Panc1 (cell line): ENCODE measurements at regions not wholly inside any gene's neighbourhood (a gene's known extent, or its start where the extent isn't known, plus 50 kb on each side); places are given as distances from the start of the nearest gene placed in this dataset.

Experiments
- ATAC-seq: fragments of 200-7000 bp; cut with Tn5 transposase; 2 replicates; pipeline ENCODE4 v1.9.1; 2020; ENCODE audit warnings: mild to moderate bottlenecking, moderate library complexity
- BruUV-seq: library from RNA; stranded (reverse); fragments of 400-500 nt; replicated peaks from 2 replicates; lab custom pipeline; 2021; lab: Mats Ljungman, UMichigan
- CTCF ChIA-PET: fragments of 300-600 bp; sonication (Branson Sonifier 250); formaldehyde crosslinking; loops from one replicate; lab custom pipeline; 2022; ENCODE audit warnings: antibody characterized with exemption; lab: Charles Lee
- POLR2A ChIA-PET: fragments of 300-600 bp; sonication (Branson Sonifier 250); formaldehyde crosslinking; loops from one replicate; lab custom pipeline; 2022; ENCODE audit warnings: antibody characterized with exemption; lab: Charles Lee
- DNase-seq: peaks from one replicate; pipeline ENCODE4 v3.0.0-alpha.2; 2010; ENCODE audit warnings: low read depth, low spot score
- H3K27ac ChIP-seq: 2 replicates; pipeline ENCODE4 v1.5.1; 2011; ENCODE audit warnings: mild to moderate bottlenecking, low read length, inconsistent platforms
- H3K27me3 ChIP-seq: fragments of 200-500 bp; sonication (Bioruptor generic); 2 replicates; pipeline ENCODE4 v1.6.0; 2014; ENCODE audit warnings: low read length, inconsistent platforms; ENCODE audit not compliant: control insufficient read depth, insufficient read depth
- H3K36me3 ChIP-seq: fragments of 200-500 bp; sonication (Bioruptor generic); 2 replicates; pipeline ENCODE4 v1.5.1; 2014; ENCODE audit warnings: inconsistent platforms, mild to moderate bottlenecking, low read length, moderate library complexity; ENCODE audit not compliant: control insufficient read depth, insufficient read depth
- H3K4me1 ChIP-seq: 2 replicates; pipeline ENCODE4 v1.5.1; 2011; ENCODE audit warnings: inconsistent platforms, mild to moderate bottlenecking, low read length, moderate library complexity; ENCODE audit not compliant: control insufficient read depth, insufficient read depth
- H3K4me3 ChIP-seq, 2 experiments: 2 replicates each; pipeline ENCODE4 v1.5.1; 2011 to 2012; ENCODE audit warnings: low read depth in 2 of 2, low read length in 2 of 2, mild to moderate bottlenecking in 2 of 2, inconsistent platforms in 1 of 2, moderate library complexity in 1 of 2
- H3K9me3 ChIP-seq: fragments of 200-500 bp; sonication (Bioruptor generic); 2 replicates; pipeline ENCODE4 v1.5.1; 2014; ENCODE audit warnings: low read depth, mild to moderate bottlenecking, inconsistent platforms, low read length, moderate library complexity; ENCODE audit not compliant: control insufficient read depth, insufficient read depth
- POLR2AphosphoS5 ChIP-seq: IDR thresholded peaks from 2 replicates; pipeline ENCODE4 v1.6.1; 2012; ENCODE audit warnings: mild to moderate bottlenecking, low read depth, low read length, moderate library complexity
- SIN3A ChIP-seq: IDR thresholded peaks from 2 replicates; pipeline ENCODE4 v1.6.1; 2012; ENCODE audit warnings: low read depth, mild to moderate bottlenecking, low read length, moderate library complexity, borderline replicate concordance; ENCODE audit not compliant: insufficient read depth
- TCF7L2 ChIP-seq: IDR thresholded peaks from 2 replicates; pipeline ENCODE4 v1.6.1; 2011; ENCODE audit warnings: mild to moderate bottlenecking, low read depth, low read length, inconsistent platforms
- in situ Hi-C: cut with HindIII; loops from 2 replicates; pipeline ENCODE4 v1.10.0; 2016; ENCODE audit warnings: low sequenced_read_pairs, low pct_unique_long_range_greater_than_20kb
- intact Hi-C: fragments of 100-400 bp; cut with micrococcal nuclease; formaldehyde crosslinking; loops from one replicate; pipeline ENCODE4 v1.10.0; 2022; ENCODE audit not compliant: unreplicated experiment
- TF ChIP-seq, protein P1 (sequence below), 2 experiments: IDR thresholded peaks; 2 replicates each; pipeline ENCODE4 v1.6.1; 2011 to 2012; ENCODE audit warnings: low read depth in 2 of 2, control low read depth in 1 of 2, low read length in 1 of 2, mild to moderate bottlenecking in 1 of 2, moderate library complexity in 1 of 2; ENCODE audit not compliant: insufficient read depth in 1 of 2
- TF ChIP-seq, protein P2 (sequence below): fragments of 450-650 bp; IDR thresholded peaks from 2 replicates; pipeline ENCODE4 v1.5.1; 2017; ENCODE audit warnings: mild to moderate bottlenecking

DNA sequence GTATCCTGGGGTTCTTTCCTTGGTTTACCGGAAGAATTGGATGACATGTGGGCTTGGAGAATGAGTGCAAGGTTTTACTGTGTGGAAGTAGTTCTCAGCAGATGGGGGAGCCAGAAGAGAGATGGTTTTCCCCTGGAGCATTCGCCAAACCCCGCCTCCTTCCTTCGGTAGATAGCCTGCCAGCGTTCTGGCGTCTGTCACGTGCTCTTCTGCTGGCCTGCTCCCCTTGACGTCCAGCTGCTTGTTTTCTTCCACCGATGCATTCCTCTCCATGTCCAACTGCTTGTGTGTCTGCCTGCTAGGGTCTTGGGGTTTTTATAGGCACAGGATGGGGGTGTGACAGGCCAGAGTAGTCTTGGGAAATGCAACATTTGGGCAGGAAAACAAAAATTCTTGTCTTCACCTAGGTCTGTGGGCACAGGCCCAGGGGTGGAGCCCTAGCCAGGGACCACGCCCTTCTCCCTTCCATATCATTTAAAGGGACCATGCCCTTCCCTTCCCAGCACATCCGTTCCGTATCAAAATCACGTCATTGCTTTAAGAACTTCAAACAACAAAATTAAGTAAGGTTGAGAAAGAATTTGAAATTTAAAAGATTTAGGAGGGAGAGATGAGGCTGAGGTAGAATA, 538.7 kb upstream of the SMIM31 start:
- ChIA-PET POLR2A (no interaction called here), CTCF (no interaction called here)
- intact Hi-C loops, result no loop called here
- no peak overlapping the region for H3K4me3 ChIP-seq
- ATAC-seq (no peak), DNase-seq (no peak)
- H3K9me3 ChIP-seq, result no peaks in the 10 kb centered on the region
- no TSS peak for BruUV-seq
- no peaks in the 10 kb centered on the region for H3K36me3 ChIP-seq
- H3K27ac ChIP-seq, result no peak overlapping the region
- H3K27me3 ChIP-seq, result no peaks in the 10 kb centered on the region
- TF ChIP-seq, protein P1, sequence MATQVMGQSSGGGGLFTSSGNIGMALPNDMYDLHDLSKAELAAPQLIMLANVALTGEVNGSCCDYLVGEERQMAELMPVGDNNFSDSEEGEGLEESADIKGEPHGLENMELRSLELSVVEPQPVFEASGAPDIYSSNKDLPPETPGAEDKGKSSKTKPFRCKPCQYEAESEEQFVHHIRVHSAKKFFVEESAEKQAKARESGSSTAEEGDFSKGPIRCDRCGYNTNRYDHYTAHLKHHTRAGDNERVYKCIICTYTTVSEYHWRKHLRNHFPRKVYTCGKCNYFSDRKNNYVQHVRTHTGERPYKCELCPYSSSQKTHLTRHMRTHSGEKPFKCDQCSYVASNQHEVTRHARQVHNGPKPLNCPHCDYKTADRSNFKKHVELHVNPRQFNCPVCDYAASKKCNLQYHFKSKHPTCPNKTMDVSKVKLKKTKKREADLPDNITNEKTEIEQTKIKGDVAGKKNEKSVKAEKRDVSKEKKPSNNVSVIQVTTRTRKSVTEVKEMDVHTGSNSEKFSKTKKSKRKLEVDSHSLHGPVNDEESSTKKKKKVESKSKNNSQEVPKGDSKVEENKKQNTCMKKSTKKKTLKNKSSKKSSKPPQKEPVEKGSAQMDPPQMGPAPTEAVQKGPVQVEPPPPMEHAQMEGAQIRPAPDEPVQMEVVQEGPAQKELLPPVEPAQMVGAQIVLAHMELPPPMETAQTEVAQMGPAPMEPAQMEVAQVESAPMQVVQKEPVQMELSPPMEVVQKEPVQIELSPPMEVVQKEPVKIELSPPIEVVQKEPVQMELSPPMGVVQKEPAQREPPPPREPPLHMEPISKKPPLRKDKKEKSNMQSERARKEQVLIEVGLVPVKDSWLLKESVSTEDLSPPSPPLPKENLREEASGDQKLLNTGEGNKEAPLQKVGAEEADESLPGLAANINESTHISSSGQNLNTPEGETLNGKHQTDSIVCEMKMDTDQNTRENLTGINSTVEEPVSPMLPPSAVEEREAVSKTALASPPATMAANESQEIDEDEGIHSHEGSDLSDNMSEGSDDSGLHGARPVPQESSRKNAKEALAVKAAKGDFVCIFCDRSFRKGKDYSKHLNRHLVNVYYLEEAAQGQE (IDR thresholded peaks at IDR 0.05; ENCODE audit: insufficient read depth in 1 of 2, low read depth in 2 of 2, low read length in 1 of 2), result no peak
- TF ChIP-seq, protein P2, sequence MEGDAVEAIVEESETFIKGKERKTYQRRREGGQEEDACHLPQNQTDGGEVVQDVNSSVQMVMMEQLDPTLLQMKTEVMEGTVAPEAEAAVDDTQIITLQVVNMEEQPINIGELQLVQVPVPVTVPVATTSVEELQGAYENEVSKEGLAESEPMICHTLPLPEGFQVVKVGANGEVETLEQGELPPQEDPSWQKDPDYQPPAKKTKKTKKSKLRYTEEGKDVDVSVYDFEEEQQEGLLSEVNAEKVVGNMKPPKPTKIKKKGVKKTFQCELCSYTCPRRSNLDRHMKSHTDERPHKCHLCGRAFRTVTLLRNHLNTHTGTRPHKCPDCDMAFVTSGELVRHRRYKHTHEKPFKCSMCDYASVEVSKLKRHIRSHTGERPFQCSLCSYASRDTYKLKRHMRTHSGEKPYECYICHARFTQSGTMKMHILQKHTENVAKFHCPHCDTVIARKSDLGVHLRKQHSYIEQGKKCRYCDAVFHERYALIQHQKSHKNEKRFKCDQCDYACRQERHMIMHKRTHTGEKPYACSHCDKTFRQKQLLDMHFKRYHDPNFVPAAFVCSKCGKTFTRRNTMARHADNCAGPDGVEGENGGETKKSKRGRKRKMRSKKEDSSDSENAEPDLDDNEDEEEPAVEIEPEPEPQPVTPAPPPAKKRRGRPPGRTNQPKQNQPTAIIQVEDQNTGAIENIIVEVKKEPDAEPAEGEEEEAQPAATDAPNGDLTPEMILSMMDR, result no peak
- no peak for TF ChIP-seq SIN3A
- TF ChIP-seq POLR2AphosphoS5, result no peak
- TF ChIP-seq TCF7L2, result no peak
- in situ Hi-C loops, result no loop called here
- no peaks in the 10 kb centered on the region for H3K4me1 ChIP-seq

DNA sequence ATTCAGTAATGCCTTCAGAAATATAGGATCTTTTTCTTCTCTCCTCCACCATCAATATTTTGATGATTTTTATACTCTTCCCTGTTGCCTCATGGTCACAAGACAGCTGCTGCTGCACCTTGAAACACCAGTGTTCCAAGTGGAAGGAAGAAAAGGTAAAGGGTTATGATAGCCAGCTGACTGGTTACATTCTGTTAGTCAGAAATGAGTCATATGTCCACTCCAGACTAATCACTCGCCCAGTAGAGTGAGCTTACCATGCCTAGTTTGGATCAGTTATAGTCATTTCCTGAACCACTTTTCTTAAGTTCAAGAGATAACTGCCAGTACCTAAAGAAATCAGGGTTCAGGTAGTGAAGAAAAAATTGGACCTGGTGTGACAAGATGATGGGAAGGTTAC, 532.3 kb upstream of the SMIM31 start:
- in situ Hi-C loops, result no loop called here
- CTCF ChIA-PET, result no interaction called here
- no TSS peak for BruUV-seq
- H3K27ac ChIP-seq, result no peak overlapping the region
- intact Hi-C loops, result no loop called here
- no peak for TF ChIP-seq POLR2AphosphoS5
- TF ChIP-seq, protein P1 (IDR thresholded peaks at IDR 0.05; ENCODE audit: insufficient read depth in 1 of 2, low read depth in 2 of 2, low read length in 1 of 2), result no peak
- POLR2A ChIA-PET, result no interaction called here
- no peaks in the 10 kb centered on the region for H3K4me1 ChIP-seq
- H3K27me3 ChIP-seq, result no peaks in the 10 kb centered on the region
- ATAC-seq, result no peak
- no peak overlapping the region for H3K4me3 ChIP-seq
- H3K36me3 ChIP-seq, result no peaks in the 10 kb centered on the region
- no peak for DNase-seq
- H3K9me3 ChIP-seq, result no peaks in the 10 kb centered on the region
